HT1080 (cell line): ENCODE measurements at regions not wholly inside any gene's neighbourhood (a gene's known extent, or its start where the extent isn't known, plus 50 kb on each side); places are given as distances from the start of the nearest gene placed in this dataset.

Experiments used
- DNase-seq: peaks from one replicate; pipeline ENCODE4 v3.0.0-alpha.2; 2015; ENCODE audit warnings: low read depth

DNA sequence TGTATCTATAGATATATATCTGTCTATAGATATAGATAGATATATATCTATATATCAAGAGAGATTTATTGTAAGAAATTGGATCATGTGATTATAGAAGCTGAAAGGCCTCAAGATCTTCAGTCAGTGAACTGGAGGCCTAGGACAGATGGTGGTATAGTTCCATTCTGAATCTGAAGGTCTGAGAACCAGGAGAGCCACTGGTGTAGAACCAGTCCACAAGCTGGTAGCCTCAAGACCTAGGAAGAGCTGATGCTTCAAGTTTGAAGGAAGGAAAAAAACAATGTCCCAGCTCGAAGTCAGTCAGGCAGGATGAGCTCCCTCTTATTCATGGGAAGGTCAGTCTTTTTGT, 213.2 kb upstream of the JUN start:
- DNase-seq = no peak

DNA sequence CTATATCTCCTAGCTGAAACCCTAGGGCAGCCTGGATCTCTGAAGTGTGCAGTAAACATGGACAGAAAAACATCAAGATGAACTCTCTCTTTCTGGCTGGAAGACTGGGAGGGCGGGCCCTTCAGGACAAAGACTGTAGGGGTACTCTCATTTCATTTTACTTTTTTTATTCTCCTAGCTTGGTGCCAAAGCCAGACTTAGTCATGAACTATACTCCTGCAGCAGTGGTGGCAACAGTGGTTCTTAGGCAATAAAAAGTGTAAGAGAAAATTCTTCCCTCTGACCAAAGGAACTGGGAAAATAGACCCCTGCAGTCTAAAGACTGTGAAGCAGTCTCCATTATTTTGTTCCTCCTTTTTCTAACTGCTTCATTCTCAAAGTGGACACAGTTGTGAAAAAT, 213.8 kb upstream of the JUN start:
- DNase-seq = no peak

- DNase-seq = no peak
Measured at GRCh38 chr1:58999676-59000075, 215.8 kb upstream of the JUN start.

DNA sequence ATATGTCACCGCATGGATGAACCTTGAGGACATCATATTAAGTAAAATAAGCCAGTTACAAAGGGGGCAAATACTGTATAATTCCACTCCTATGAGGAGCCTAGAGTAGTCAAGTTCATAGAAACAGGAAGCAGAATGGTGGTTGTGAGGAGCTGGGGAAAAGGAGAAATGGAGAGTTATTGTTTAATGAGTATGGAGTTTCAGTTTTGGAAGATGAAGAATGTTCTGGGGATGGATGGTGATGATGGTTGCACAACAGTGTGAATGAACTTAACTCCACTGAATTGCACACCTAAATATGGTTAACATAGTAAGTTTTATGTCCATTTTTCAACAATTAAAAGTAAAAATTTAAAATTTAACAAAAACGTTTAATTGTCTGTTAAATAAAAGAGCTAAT, 220.9 kb upstream of the JUN start:
- DNase-seq = no peak

- DNase-seq = no peak
Measured at GRCh38 chr1:59005491-59006288, 221.8 kb upstream of the JUN start.

GRCh38 chr1:59006289-59006658, 222.4 kb upstream of the JUN start:
- DNase-seq = no peak

- DNase-seq = no peak
Measured at GRCh38 chr1:59006932-59007331, 223.1 kb upstream of the JUN start.

- DNase-seq = no peak
Measured at GRCh38 chr1:59007429-59007819, 223.6 kb upstream of the JUN start.

DNA sequence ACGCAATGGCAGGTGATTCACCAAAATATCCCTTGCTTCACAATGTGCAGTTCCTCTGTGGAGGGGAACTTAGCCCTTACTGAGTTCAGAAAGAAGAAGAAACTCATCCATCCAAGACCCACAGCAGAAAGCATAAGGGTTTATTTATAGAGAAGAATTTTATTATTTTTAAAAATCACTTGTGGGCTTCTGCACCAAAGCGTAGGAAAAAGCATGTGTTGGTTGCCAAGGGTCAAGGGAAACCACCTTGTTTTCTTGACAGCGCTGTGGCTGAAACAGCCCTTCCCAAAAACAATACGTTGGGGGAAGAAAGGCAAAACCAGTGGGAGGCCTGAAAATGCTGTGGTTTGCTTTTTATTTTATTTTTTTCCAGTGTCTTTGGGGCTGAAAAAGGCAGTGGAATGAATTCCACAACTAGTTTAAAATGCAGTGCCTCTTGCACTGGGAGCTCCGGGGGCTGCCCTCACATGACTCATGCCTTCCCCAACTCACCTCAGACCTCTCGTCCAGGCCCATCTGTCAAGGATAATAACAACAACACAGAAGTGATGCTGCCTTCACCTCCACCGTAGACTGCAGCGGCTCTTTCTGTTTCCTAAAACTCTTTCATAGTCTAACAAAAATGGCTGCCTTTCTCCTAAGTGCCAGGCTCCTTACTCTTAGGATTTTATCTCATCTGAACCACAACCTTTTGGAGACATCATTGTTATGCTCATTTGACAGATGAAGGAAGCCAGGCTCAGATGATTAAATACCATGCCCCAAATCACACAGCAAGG, 224.2 kb upstream of the JUN start:
- DNase-seq = no peak

- peak; percentile 36 for DNase-seq
Measured at GRCh38 chr1:59008599-59009347, 224.9 kb upstream of the JUN start.

- no peak for DNase-seq
Measured at GRCh38 chr1:59011663-59012062, 227.8 kb upstream of the JUN start.

GRCh38 chr1:59012378-59012777, 228.5 kb upstream of the JUN start:
- no peak for DNase-seq

DNA sequence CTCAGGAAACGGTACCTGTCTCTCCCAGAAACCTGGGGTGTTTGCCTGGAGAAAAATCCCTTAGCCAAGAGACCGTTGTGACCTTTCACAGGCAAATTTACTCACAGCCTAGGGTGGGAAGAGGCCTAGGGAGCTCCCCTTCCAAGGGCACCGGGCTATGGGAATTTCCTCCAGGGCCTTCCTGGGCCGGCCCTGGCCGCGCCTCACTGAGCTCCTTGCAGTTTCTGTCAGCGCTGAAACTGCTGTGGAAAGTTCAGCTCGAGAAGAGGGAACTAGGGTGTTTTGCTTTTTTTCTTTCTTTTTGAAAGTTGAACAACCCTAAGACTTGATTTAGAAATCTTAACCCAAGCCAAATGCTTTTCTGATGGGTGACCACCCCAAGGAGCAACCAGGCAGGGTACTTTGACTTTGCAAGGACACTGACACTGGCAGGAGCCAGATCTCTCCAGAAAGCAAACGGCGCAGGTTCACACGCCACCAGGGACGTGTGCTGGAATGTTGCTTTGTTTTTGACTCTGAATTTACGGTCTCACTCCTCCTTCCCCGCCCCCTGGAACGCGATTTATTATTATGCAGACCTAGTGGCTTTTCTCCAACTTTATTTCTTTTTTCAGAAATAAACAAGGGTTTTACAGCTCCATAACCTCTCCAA, 229.6 kb upstream of the JUN start:
- no peak for DNase-seq

GRCh38 chr1:59013928-59014279, 230.1 kb upstream of the JUN start:
- no peak for DNase-seq

- DNase-seq = no peak
Measured at GRCh38 chr1:59014827-59015226, 231.0 kb upstream of the JUN start.

DNA sequence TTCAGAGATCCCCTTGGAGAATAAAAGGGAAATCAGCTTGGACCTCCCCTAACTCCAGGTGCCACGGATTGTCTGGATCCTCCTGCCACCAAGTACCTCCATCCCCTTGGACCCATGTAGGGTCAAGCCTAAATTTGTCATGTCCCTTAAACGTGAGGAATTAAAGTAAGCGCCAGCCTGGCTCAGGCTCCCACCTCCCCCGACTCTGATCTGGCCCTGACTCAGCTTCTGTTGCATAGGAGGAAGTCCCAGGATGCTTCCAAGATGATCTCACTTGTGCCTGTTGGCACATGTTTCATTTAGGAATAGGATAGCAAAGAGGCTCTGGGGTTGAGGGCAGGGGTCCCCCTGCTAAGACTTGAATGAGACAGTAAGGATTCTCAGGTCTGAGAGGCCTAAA, 231.9 kb upstream of the JUN start:
- peak; percentile 79 for DNase-seq

DNA sequence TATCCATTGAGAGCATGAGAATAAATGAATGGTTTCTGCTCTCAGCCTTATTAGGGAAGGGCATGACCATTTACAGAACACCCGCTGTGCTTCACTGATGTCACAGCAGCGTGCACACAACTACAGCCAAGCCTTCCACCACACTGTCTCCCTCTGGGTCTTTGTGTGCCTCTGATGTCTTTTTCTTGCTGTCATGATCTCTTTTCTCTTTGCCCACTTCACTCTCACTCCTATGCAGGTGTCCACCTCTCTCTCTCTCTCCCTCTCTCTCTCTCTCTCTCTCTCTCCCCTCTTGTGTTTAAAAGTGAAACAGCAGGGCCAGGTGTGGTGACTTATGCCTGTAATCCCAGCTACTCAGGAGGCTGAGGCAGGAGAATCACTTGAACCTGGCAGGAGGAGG, 232.5 kb upstream of the JUN start:
- DNase-seq = no peak

GRCh38 chr1:59017501-59018231, 233.8 kb upstream of the JUN start:
- DNase-seq = no peak

DNA sequence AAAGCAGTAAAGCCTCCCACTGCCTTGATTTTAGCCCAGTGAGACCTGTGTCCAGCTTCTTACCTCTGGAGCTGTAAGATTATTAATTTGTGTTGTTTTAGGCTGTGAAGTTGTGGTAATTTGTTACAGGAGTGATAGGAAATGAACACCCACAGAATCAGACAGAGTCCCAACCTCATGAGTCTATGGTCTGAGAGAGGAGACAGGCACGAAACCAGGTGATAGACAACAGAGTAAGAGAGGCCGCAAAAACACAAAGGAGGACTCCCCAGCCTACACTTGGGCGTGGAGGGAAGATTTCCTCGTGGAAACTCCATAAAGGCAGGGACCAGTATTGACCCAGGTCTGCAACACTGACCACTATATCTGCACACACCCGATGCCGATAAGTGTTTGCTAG, 234.6 kb upstream of the JUN start:
- no peak for DNase-seq

DNA sequence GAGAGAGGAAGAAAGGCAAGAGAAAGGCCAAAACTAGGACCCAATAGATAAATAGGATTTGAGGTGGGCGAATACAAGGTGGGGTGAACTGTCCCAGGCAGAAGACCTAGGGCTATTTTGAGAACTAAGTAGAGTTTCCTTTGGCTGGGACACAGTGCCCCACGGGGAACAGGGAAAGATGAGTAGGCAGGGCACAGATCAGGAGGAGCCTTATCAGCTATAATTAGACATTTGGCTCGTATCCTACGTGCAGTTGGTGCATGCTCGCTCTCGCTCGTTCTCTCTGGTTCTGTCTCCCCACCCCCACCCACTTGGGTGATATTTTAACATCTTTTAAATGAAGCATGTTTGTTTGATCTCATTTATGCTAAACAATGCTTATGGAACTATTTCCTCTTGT, 235.0 kb upstream of the JUN start:
- DNase-seq = no peak
